GM10248 (cell line): ENCODE measurements at regions not wholly inside any gene's neighbourhood (a gene's known extent, or its start where the extent isn't known, plus 50 kb on each side); places are given as distances from the start of the nearest gene placed in this dataset.

ENCODE experiments used
- CTCF ChIA-PET: fragments of 300-600 bp; sonication (Branson Sonifier 250); formaldehyde crosslinking; extraction: SDS; loops from one replicate; lab custom pipeline; 2021; ENCODE audit warnings: antibody characterized with exemption; lab: Yijun Ruan, JAX
- POLR2A ChIA-PET: fragments of 350-650 bp; sonication (Branson Sonifier 250); formaldehyde crosslinking; extraction: SDS; loops from one replicate; lab custom pipeline; 2020; ENCODE audit warnings: antibody characterized with exemption; lab: Yijun Ruan, JAX
- DNase-seq: peaks from one replicate; pipeline ENCODE4 v3.0.0; 2012; ENCODE audit errors: extremely low spot score
- CTCF ChIP-seq: IDR thresholded peaks from 2 replicates; pipeline ENCODE4 v1.5.1; 2012; ENCODE audit warnings: mild to moderate bottlenecking, low read depth; ENCODE audit errors: extremely low read depth, missing control alignments, control extremely low read depth

- ChIA-PET POLR2A (no interaction called here), CTCF (no interaction called here)
- no peak for TF ChIP-seq CTCF
- DNase-seq = no peak
These were observed 611.5 kb upstream of the RGS18 start for GRCh38 chr1:191546803-191547202.

DNA sequence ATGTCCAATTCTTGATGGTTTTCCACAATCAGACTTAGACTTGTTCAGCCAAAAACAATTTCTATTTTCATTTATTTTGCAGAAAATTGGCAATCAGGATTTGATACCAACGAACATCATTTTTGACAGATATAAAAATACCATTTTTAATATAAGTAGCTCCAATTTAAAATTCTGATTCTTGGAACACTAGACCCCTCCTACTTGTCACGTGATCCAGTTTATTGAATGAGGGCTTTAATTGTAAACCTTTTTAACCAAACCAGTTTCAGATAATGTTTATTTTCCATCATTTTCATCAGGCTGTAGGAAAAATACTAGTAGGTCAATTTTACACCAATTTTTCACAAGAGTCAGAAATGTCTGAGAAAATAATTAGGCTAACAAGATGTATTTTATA is 607.2 kb upstream of the RGS18 start:
- DNase-seq = no peak
- POLR2A ChIA-PET = no interaction called here
- CTCF ChIA-PET = no interaction called here
- no peak for TF ChIP-seq CTCF

- TF ChIP-seq CTCF = no peak
- no peak for DNase-seq
- ChIA-PET POLR2A (no interaction called here), CTCF (no interaction called here)
These were observed 599.9 kb upstream of the RGS18 start for GRCh38 chr1:191558379-191558778.

GRCh38 chr1:191561276-191561675 is 597.0 kb upstream of the RGS18 start:
- POLR2A ChIA-PET = no interaction called here
- DNase-seq = no peak
- CTCF ChIA-PET = no interaction called here
- TF ChIP-seq CTCF = no peak

- ChIA-PET CTCF (no interaction called here), POLR2A (no interaction called here)
- DNase-seq = no peak
- TF ChIP-seq CTCF = no peak
These were observed 594.0 kb upstream of the RGS18 start for GRCh38 chr1:191564275-191564674.

GRCh38 chr1:191572479-191572878 is 585.8 kb upstream of the RGS18 start:
- CTCF ChIA-PET = no interaction called here
- DNase-seq = no peak
- TF ChIP-seq CTCF = no peak
- POLR2A ChIA-PET = no interaction called here

DNA sequence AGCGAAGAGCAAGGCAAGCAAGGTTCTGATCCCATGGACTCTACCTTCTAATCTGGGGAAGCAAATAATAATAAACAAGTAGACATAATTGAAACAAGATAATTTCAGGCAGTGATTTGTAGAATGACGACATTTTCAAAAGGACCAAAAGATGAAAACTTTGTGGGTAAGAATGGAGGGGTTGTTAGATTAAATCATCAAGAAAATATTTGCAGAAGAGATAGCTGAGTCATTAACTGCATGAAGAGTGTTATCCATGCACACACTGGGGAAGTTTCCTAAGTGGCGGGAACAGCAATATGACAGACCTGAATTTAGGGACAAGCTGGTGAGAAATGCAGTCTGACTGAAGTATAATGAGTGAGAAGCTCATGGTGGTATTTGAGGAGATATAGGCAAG is 583.1 kb upstream of the RGS18 start:
- ChIA-PET POLR2A (no interaction called here), CTCF (interaction anchor here (1.4 kb wide), 1 partner anchor 22 kb away, joined by 3 read pairs; no protein-coding TSS in a partner anchor)
- TF ChIP-seq CTCF = no peak
- no peak for DNase-seq
